ENCODE measurements at regions not wholly inside any gene's neighbourhood (a gene's known extent, or its start where the extent isn't known, plus 50 kb on each side); places are given as distances from the start of the nearest gene placed in this dataset.
"Not testable (repeated sequence)": the region's sequence is repeated elsewhere in the genome, so short reads cannot be mapped to it uniquely, and the experiment has no call there.

- H3K9ac ChIP-seq (ENCODE audit: low read depth, low read length), result no peak overlapping the region
- H3K27ac ChIP-seq (ENCODE audit: low read depth, low read length), result no peak overlapping the region
- H3K9me3 ChIP-seq (ENCODE audit: control insufficient read depth, insufficient read depth, low read length), result no peaks in the 10 kb centered on the region
- no peak overlapping the region for H3K4me3 ChIP-seq (ENCODE audit: low read depth, low read length)
- H3K36me3 ChIP-seq (ENCODE audit: control insufficient read depth, insufficient read depth, low read length), result no peaks in the 10 kb centered on the region
- peaks cover under 1% of the 10 kb centered on the region; the same call in 1 of the 2 replicates for H3K4me1 ChIP-seq (ENCODE audit: control insufficient read depth, insufficient read depth, low read length)
- H3K27me3 ChIP-seq (ENCODE audit: control insufficient read depth, insufficient read depth, low read length), result no peaks in the 10 kb centered on the region; the same call in 1 of the 2 replicates
Observed at GRCh38 chr4:57199267-57199666, 89.1 kb upstream of the IGFBP7 start.

DNA sequence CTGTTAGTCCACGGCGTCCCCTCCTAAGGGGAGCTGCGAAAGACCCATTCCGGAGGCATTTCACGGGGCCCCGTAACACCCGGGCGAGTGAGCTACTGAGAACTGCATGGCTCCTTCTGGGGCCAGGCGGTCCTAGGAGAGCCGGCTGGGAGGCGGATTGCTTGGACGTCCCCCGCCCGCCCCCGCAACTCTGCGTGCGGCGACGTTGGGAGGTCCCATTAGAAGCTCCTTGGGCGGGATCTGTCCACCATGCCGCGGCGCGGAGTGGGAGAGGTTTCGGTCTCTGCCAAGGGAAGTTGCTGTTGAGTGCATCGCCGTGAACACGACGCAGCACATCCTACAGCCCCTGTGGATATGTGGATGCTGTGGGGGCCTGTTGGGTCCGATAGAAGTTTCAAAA lies 85.4 kb upstream of the IGFBP7 start:
- H3K9ac ChIP-seq (ENCODE audit: low read depth, low read length), result no peak overlapping the region
- H3K27ac ChIP-seq (ENCODE audit: low read depth, low read length), result no peak overlapping the region
- no peaks in the 10 kb centered on the region for H3K9me3 ChIP-seq (ENCODE audit: control insufficient read depth, insufficient read depth, low read length)
- no peaks in the 10 kb centered on the region for H3K36me3 ChIP-seq (ENCODE audit: control insufficient read depth, insufficient read depth, low read length)
- H3K4me1 ChIP-seq (ENCODE audit: control insufficient read depth, insufficient read depth, low read length), result peaks cover 35% of the 10 kb centered on the region
- peaks cover 25% of the 10 kb centered on the region for H3K27me3 ChIP-seq (ENCODE audit: control insufficient read depth, insufficient read depth, low read length)
- H3K4me3 ChIP-seq (ENCODE audit: low read depth, low read length), result no peak overlapping the region

DNA sequence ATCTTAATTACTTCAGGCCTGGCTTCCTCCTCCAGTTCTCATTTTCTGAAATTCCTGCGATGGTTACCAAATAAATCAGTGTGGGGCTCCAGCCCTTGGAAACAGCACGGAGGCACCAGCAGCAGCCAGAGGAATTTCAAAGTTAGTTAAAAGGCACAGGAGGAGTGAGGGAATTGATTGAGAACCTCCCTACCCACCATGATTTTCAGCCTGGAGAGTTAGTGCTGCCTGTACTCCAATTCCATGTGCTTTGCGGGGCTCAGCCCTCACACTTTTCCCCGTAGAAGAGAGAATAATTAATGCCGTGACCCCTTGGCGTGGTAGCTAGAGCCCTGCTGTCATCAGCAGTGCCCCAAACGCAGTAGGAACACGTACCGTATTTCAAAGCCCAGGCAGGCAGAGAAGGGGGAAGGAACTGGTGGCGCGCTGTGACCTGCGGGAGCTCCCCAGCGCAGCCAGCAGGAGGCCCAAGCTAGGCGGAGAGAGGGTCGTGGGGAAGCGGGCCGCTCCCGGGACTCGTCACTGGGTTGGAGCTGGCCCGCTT lies 84.0 kb upstream of the IGFBP7 start:
- no peak overlapping the region for H3K9ac ChIP-seq (ENCODE audit: low read depth, low read length)
- H3K27me3 ChIP-seq (ENCODE audit: control insufficient read depth, insufficient read depth, low read length), result peaks cover 36% of the 10 kb centered on the region
- peak overlapping the region; percentile 36 for H3K27ac ChIP-seq (ENCODE audit: low read depth, low read length)
- peaks cover 40% of the 10 kb centered on the region for H3K4me1 ChIP-seq (ENCODE audit: control insufficient read depth, insufficient read depth, low read length)
- peak overlapping the region; percentile 41 for H3K4me3 ChIP-seq (ENCODE audit: low read depth, low read length)
- no peaks in the 10 kb centered on the region for H3K36me3 ChIP-seq (ENCODE audit: control insufficient read depth, insufficient read depth, low read length)
- no peaks in the 10 kb centered on the region for H3K9me3 ChIP-seq (ENCODE audit: control insufficient read depth, insufficient read depth, low read length)

DNA sequence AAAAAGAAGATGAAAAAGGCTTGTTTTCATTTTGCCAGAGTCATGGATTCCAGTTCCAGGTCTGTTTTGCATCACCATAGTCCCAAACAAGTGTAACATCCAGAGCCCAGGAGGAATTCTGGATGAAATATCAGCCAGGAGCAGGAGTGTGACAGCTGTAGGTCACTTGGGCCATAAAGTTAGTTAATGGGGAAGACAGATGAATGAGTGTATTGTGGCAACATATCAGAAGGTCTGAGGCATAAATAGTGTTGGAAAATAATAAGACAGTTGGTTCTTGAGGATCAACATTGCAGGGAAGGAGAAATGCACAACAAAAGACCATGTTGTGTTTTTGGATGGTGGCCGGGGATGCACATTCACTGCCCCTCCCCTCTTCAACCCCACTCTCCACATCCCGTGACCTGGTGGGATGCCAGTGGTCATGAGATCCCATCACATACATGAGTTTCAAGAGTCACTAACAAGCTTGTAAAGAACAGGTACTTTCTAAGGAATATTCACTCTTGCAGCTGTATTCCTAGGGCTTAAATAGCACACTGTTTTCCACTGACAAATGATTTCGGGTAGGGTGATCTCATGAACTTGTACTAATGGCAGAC lies 83.1 kb upstream of the IGFBP7 start:
- Histone ChIP-seq H3K4me3 (ENCODE audit: low read depth, low read length) (no peak overlapping the region), H3K36me3 (ENCODE audit: control insufficient read depth, insufficient read depth, low read length) (no peaks in the 10 kb centered on the region), H3K4me1 (ENCODE audit: control insufficient read depth, insufficient read depth, low read length) (peaks cover 40% of the 10 kb centered on the region), H3K27me3 (ENCODE audit: control insufficient read depth, insufficient read depth, low read length) (peaks cover 37% of the 10 kb centered on the region), H3K9ac (ENCODE audit: low read depth, low read length) (no peak overlapping the region), H3K27ac (ENCODE audit: low read depth, low read length) (no peak overlapping the region), H3K9me3 (ENCODE audit: control insufficient read depth, insufficient read depth, low read length) (no peaks in the 10 kb centered on the region)

GRCh38 chr4:57191523-57192034 lies 81.4 kb upstream of the IGFBP7 start:
- Histone ChIP-seq H3K4me3 (ENCODE audit: low read depth, low read length) (no peak overlapping the region), H3K9me3 (ENCODE audit: control insufficient read depth, insufficient read depth, low read length) (no peaks in the 10 kb centered on the region), H3K27ac (ENCODE audit: low read depth, low read length) (peak overlapping the region; percentile 79), H3K4me1 (ENCODE audit: control insufficient read depth, insufficient read depth, low read length) (peaks cover 53% of the 10 kb centered on the region), H3K36me3 (ENCODE audit: control insufficient read depth, insufficient read depth, low read length) (no peaks in the 10 kb centered on the region), H3K27me3 (ENCODE audit: control insufficient read depth, insufficient read depth, low read length) (peaks cover 37% of the 10 kb centered on the region), H3K9ac (ENCODE audit: low read depth, low read length) (no peak overlapping the region)

- Histone ChIP-seq H3K36me3 (ENCODE audit: control insufficient read depth, insufficient read depth, low read length) (no peaks in the 10 kb centered on the region), H3K27me3 (ENCODE audit: control insufficient read depth, insufficient read depth, low read length) (peaks cover 37% of the 10 kb centered on the region), H3K27ac (ENCODE audit: low read depth, low read length) (peak overlapping the region; percentile 79), H3K9me3 (ENCODE audit: control insufficient read depth, insufficient read depth, low read length) (no peaks in the 10 kb centered on the region), H3K9ac (ENCODE audit: low read depth, low read length) (no peak overlapping the region), H3K4me1 (ENCODE audit: control insufficient read depth, insufficient read depth, low read length) (peaks cover 56% of the 10 kb centered on the region), H3K4me3 (ENCODE audit: low read depth, low read length) (no peak overlapping the region)
Observed at GRCh38 chr4:57190601-57191481, 80.7 kb upstream of the IGFBP7 start.

DNA sequence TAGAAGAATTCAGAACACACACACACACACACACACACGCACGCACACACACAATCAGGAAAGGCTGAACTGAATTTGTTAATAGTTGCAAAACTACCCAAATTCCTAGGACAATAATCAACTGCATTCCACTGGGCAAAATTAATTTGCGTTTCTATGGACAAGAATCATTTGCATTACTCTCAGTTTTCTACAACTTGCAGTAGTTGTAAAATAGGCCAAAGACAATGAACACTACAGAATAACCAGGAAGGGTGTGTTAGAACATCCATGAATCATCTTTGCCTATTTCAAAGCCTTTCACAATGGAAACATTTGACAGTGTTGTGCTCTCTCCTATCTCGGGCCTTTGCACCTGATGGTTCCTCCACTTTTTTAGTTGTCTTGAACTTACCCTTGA lies 77.1 kb upstream of the IGFBP7 start:
- Histone ChIP-seq H3K36me3 (ENCODE audit: control insufficient read depth, insufficient read depth, low read length) (no peaks in the 10 kb centered on the region), H3K9ac (ENCODE audit: low read depth, low read length) (no peak overlapping the region), H3K27me3 (ENCODE audit: control insufficient read depth, insufficient read depth, low read length) (peaks cover 17% of the 10 kb centered on the region), H3K4me1 (ENCODE audit: control insufficient read depth, insufficient read depth, low read length) (peaks cover 35% of the 10 kb centered on the region), H3K4me3 (ENCODE audit: low read depth, low read length) (no peak overlapping the region), H3K9me3 (ENCODE audit: control insufficient read depth, insufficient read depth, low read length) (no peaks in the 10 kb centered on the region), H3K27ac (ENCODE audit: low read depth, low read length) (peak overlapping the region; percentile 44)

DNA sequence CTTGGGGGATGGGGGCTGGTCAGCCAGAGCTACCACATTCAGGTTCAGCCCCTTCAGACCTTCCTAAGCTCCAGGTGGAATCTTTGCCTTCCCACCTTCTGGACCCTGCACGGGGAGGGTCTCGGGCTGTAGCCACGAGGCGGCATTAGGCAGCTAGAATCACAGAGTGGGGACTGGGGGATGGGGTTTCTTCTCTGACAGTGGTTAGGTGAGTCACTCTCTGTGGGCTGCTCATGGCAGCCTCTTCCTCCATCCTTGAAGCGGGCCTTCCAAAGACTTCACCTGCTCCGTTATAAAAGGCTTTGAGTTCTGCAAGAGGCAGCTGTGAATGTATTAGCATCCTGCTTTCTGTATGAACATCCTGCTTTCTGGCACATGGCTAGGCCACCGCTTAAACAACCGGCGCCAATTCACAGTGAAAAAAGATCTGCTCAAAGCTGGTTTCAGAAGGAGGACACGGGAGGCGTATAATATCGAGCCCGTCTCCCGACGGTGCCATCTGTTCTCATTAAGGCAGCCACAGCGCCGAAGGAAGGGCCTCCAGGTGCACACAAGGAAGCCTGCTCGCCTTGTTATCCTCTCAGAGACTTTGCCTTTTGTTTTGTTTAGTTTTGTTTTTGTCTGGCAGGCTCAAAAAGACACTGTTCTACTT lies 74.3 kb upstream of the IGFBP7 start:
- Histone ChIP-seq H3K27me3 (ENCODE audit: control insufficient read depth, insufficient read depth, low read length) (0 out of 2 replicates have a peak, but pooled peaks cover 5% of the 10 kb centered on the region), H3K9ac (ENCODE audit: low read depth, low read length) (no peak overlapping the region), H3K4me1 (ENCODE audit: control insufficient read depth, insufficient read depth, low read length) (peaks cover 16% of the 10 kb centered on the region), H3K27ac (ENCODE audit: low read depth, low read length) (no peak overlapping the region), H3K36me3 (ENCODE audit: control insufficient read depth, insufficient read depth, low read length) (no peaks in the 10 kb centered on the region), H3K4me3 (ENCODE audit: low read depth, low read length) (no peak overlapping the region), H3K9me3 (ENCODE audit: control insufficient read depth, insufficient read depth, low read length) (no peaks in the 10 kb centered on the region)

- Histone ChIP-seq H3K4me3 (ENCODE audit: low read depth, low read length) (no peak overlapping the region), H3K27ac (ENCODE audit: low read depth, low read length) (no peak overlapping the region), H3K9me3 (ENCODE audit: control insufficient read depth, insufficient read depth, low read length) (no peaks in the 10 kb centered on the region), H3K9ac (ENCODE audit: low read depth, low read length) (no peak overlapping the region), H3K36me3 (ENCODE audit: control insufficient read depth, insufficient read depth, low read length) (no peaks in the 10 kb centered on the region), H3K4me1 (ENCODE audit: control insufficient read depth, insufficient read depth, low read length) (peaks cover 10% of the 10 kb centered on the region), H3K27me3 (ENCODE audit: control insufficient read depth, insufficient read depth, low read length) (no peaks in the 10 kb centered on the region; the same call in 1 of the 2 replicates)
Observed at GRCh38 chr4:57182132-57182874, 72.1 kb upstream of the IGFBP7 start.

DNA sequence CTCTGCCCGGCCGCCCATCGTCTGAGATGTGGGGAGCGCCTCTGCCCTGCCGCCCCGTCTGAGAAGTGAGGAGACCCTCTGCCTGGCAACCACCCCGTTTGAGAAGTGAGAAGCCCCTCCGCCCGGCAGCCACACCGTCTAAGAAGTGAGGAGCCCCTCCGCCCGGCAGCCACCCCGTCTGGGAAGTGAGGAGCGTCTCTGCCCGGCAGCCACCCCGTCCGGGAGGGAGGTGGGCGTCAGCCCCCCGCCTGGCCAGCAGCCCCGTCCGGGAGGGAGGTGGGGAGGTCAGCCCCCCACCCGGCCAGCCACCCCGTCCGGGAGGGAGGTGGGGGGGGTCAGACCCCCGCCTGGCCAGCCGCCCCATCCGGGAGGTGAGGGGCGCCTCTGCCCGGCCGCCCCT lies 63.0 kb upstream of the IGFBP7 start:
- not testable (repeated sequence) for H3K27me3 ChIP-seq (ENCODE audit: control insufficient read depth, insufficient read depth, low read length); H3K4me3 ChIP-seq (ENCODE audit: low read depth, low read length); H3K27ac ChIP-seq (ENCODE audit: low read depth, low read length); H3K9me3 ChIP-seq (ENCODE audit: control insufficient read depth, insufficient read depth, low read length); H3K36me3 ChIP-seq (ENCODE audit: control insufficient read depth, insufficient read depth, low read length); H3K9ac ChIP-seq (ENCODE audit: low read depth, low read length)
- peaks cover 11% of the 10 kb centered on the region; the same call in 1 of the 2 replicates for H3K4me1 ChIP-seq (ENCODE audit: control insufficient read depth, insufficient read depth, low read length)

Data from HUES48 (cell line).